ENCODE measurements at regions not wholly inside any gene's neighbourhood (a gene's known extent, or its start where the extent isn't known, plus 50 kb on each side); places are given as distances from the start of the nearest gene placed in this dataset.

- DNase-seq (ENCODE audit: low spot score): no peak
Observed at GRCh38 chr13:100854006-100854405, 179.4 kb upstream of the TMTC4 start.

GRCh38 chr13:100853434-100853833 lies 178.8 kb upstream of the TMTC4 start:
- DNase-seq (ENCODE audit: low spot score): no peak

GRCh38 chr13:100852146-100852545 lies 177.6 kb upstream of the TMTC4 start:
- no peak for DNase-seq (ENCODE audit: low spot score)

- no peak for DNase-seq (ENCODE audit: low spot score)
Observed at GRCh38 chr13:100848304-100848703, 173.7 kb upstream of the TMTC4 start.

- DNase-seq (ENCODE audit: low spot score): no peak
Observed at GRCh38 chr13:100845128-100845757, 170.6 kb upstream of the TMTC4 start.

GRCh38 chr13:100842136-100842535 lies 167.5 kb upstream of the TMTC4 start:
- no peak for DNase-seq (ENCODE audit: low spot score)

- no peak for DNase-seq (ENCODE audit: low spot score)
Observed at GRCh38 chr13:100838387-100838786, 163.8 kb upstream of the TMTC4 start.

GRCh38 chr13:100837631-100838030 lies 163.0 kb upstream of the TMTC4 start:
- no peak for DNase-seq (ENCODE audit: low spot score)

- DNase-seq (ENCODE audit: low spot score): no peak
Observed at GRCh38 chr13:100836711-100837110, 162.1 kb upstream of the TMTC4 start.

- DNase-seq (ENCODE audit: low spot score): no peak
Observed at GRCh38 chr13:100835695-100836094, 161.1 kb upstream of the TMTC4 start.

GRCh38 chr13:100833427-100833826 lies 158.8 kb upstream of the TMTC4 start:
- no peak for DNase-seq (ENCODE audit: low spot score)

- DNase-seq (ENCODE audit: low spot score): peak; percentile 15
Observed at GRCh38 chr13:100828226-100828625, 153.6 kb upstream of the TMTC4 start.

- DNase-seq (ENCODE audit: low spot score): no peak
Observed at GRCh38 chr13:100827489-100828176, 153.0 kb upstream of the TMTC4 start.

- DNase-seq (ENCODE audit: low spot score): no peak
Observed at GRCh38 chr13:100826441-100826840, 151.8 kb upstream of the TMTC4 start.

- no peak for DNase-seq (ENCODE audit: low spot score)
Observed at GRCh38 chr13:100825557-100825956, 151.0 kb upstream of the TMTC4 start.

GRCh38 chr13:100824366-100824765 lies 149.8 kb upstream of the TMTC4 start:
- DNase-seq (ENCODE audit: low spot score): no peak

GRCh38 chr13:100823448-100823847 lies 148.9 kb upstream of the TMTC4 start:
- no peak for DNase-seq (ENCODE audit: low spot score)

- DNase-seq (ENCODE audit: low spot score): no peak
Observed at GRCh38 chr13:100822871-100823443, 148.4 kb upstream of the TMTC4 start.

- no peak for DNase-seq (ENCODE audit: low spot score)
Observed at GRCh38 chr13:100818711-100819110, 144.1 kb upstream of the TMTC4 start.

GRCh38 chr13:100817928-100818327 lies 143.3 kb upstream of the TMTC4 start:
- no peak for DNase-seq (ENCODE audit: low spot score)

GRCh38 chr13:100815476-100816046 lies 141.0 kb upstream of the TMTC4 start:
- no peak for DNase-seq (ENCODE audit: low spot score)

- DNase-seq (ENCODE audit: low spot score): no peak
Observed at GRCh38 chr13:100812982-100813584, 138.5 kb upstream of the TMTC4 start.

- no peak for DNase-seq (ENCODE audit: low spot score)
Observed at GRCh38 chr13:100811928-100812327, 137.3 kb upstream of the TMTC4 start.
